ENCODE measurements at regions not wholly inside any gene's neighbourhood (a gene's known extent, or its start where the extent isn't known, plus 50 kb on each side); places are given as distances from the start of the nearest gene placed in this dataset.

- TF ChIP-seq POLR2A (IDR thresholded peaks at IDR 0.05) (no peak), CTCF (IDR thresholded peaks at IDR 0.05) (no peak)
These were observed 224.7 kb upstream of the GBE1 start for GRCh38 chr3:81985996-81986723.
